HG03460 (cell line): ENCODE measurements at regions not wholly inside any gene's neighbourhood (a gene's known extent, or its start where the extent isn't known, plus 50 kb on each side); places are given as distances from the start of the nearest gene placed in this dataset.
"Not testable (repeated sequence)": the region's sequence is repeated elsewhere in the genome, so short reads cannot be mapped to it uniquely, and the experiment has no call there.

Experiments
- ATAC-seq: cut with Tn5 transposase; IDR thresholded peaks from one replicate; pipeline ENCODE4 v1.9.1; 2021; ENCODE audit not compliant: unreplicated experiment

DNA sequence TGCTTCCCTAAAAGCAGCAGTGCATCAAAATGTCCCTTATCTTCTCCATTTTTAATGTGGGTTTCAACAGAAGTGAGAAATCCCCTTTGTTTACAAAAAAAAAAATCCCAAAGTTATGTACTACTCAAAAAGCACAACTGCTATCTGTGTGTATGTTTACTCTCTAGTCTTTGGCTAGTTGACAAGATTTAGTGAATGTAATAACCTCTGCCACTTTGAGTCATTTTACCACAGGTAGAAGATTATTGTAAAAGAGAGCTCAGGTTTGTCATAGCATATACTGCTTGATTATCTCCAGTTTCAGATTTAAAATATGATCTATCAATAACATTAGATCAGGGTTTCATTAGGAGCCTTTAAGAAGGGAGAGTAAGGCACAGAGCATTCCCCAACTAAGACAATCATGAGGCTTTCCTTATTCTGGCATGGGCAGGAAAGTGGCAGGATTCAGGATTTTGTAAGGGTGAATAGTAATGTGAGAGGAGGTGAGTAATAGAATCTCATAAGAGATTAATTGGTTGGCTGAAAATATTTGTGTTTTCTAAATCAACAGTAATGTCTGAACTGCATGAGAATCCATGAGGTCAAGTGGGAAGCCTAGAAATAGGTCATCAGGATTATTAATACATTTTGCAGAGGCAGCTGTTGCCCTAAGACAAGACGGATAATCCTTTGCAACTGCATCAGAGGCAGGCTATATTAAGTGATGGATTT is 1780.3 kb upstream of the LRRTM1 start:
- no peak for ATAC-seq

GRCh38 chr2:82075875-82076274 is 1771.3 kb upstream of the LRRTM1 start:
- no peak for ATAC-seq

- ATAC-seq = no peak
These were observed 1757.9 kb upstream of the LRRTM1 start for GRCh38 chr2:82062463-82062862.

GRCh38 chr2:82055846-82056245 is 1751.3 kb upstream of the LRRTM1 start:
- ATAC-seq = no peak

GRCh38 chr2:82043867-82044266 is 1739.3 kb upstream of the LRRTM1 start:
- ATAC-seq = no peak

DNA sequence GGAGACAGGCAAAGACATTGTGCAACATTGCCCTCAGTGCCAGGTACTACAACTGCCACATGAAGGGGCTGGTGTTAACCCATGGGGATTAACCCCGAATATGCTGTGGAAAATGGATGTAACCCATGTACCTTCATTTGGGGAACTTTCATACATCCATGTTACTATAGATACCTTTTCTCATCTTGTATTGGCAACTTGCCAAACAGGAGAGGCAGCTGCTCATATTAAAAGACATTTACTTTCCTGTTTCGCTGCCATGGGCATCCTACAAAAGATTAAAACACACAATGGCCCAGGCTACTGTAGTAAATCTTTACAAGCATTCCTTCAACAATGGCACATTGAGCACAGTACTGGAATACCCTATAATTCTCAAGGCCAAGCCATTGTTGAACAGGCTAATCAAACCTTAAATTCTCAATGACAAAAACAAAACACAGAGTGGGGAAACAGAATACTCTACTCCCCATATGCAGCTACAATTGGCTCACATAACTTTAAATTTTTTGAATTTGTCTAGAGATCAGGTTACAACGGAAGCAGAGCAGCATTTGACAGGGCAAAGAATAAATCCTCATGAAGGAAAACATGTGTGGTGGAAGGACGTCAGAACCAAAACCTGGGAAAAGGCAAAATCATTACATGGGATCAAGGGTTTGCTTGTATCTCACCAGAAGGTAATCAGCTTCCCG is 1723.5 kb upstream of the LRRTM1 start:
- ATAC-seq = no peak

- no peak for ATAC-seq
These were observed 1719.2 kb upstream of the LRRTM1 start for GRCh38 chr2:82023710-82024109.

GRCh38 chr2:82013641-82014040 is 1709.1 kb upstream of the LRRTM1 start:
- ATAC-seq = no peak

DNA sequence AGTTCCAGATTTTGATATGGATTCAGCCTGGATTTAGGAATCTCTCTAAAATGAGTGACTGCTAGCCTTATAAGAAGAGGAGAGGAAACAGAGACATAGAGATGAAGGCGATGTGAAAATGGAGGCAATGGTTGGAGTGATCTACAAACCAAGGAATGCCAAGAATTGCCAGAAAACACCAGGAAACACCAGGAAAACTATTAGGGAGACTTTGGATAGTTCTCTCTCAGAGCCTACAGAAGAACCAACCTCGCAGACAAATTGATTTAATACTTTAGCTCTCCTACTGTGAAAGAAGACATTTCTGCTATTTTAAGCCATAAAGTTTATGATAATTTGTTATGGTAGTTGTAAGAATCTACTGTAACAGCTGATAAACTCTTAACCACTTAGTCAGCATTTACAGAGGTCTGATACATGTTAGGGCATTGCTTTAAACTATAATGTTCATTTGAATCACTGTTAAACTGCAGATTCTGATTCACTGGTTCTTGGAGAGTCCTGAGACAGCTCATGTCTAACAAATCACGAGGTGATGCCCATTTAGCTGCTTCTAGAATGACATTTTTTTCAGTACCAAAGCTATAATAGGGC is 1702.6 kb upstream of the LRRTM1 start:
- no peak for ATAC-seq

GRCh38 chr2:82005889-82006288 is 1701.3 kb upstream of the LRRTM1 start:
- ATAC-seq = not testable (repeated sequence)

GRCh38 chr2:82001614-82002013 is 1697.1 kb upstream of the LRRTM1 start:
- no peak for ATAC-seq

- no peak for ATAC-seq
These were observed 1696.1 kb upstream of the LRRTM1 start for GRCh38 chr2:82000606-82001005.

DNA sequence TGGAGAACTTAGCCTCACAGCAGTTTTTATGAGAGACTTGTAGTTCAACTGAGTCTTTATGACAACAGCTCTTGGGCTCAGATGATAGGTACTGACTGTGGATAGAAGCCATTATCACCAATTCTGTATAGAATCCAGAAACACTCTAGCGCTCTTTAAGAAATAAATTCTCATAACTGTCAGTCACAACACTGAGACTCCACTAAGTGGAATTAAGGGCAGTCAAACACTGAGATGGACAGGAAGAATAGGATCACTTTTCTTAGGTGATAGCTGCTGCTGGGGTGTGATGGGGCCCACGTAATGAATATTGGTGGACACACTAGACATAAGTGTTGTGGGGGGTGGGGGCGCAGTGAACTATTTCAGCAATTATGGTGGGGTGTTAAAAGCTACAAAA is 1691.8 kb upstream of the LRRTM1 start:
- ATAC-seq = no peak

GRCh38 chr2:81991282-81991681 is 1686.7 kb upstream of the LRRTM1 start:
- no peak for ATAC-seq

DNA sequence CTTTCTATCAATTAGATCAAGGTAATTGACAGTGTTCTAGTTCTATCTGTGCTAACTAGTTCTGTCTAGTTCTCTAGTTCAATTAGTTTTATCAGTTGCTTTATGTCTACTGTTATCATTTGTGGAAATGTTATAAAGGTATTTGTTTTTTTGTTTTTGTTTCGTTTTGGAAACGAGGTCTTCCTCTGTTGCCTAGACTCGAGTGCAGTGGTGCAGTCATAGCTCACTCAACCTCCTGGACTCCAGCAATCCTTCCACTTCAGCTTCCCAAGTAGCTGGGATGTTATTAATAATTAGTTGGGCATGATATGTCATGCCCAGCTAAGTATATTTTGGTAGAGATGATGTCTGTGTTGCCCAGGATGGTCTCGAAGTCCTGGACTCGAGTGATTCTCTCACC is 1682.8 kb upstream of the LRRTM1 start:
- no peak for ATAC-seq

DNA sequence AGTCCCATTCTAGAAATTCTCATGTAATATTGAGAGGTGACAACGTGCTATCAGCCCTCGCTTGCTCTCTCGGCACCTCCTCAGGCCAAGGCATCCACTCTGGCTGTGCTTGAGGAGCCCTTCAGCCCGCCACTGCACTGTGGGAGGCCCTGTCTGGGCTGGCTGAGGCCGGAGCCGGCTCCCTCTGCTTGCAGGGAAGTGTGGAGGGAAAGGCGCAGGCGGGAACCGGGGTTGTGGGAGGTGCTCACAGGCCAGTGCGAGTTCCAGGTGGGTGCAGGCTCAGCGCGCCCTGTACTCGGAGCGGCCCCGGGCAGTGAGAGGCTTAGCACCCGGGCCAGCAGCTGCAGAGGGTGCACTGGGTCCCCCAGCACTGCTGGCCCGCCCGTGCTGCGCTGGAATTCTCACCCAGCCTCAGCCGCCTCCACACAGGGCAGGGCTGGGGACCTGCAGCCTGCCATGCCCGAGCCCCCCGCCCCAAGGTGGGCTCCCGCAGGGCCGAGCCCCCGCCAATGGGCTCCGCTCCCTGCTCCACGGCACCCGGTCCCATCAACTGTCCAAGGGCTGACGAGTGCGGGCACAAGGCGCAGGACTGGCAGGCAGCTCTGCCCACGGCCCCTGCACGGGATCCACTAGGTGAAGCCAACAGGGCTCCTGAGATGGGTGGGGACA is 1680.6 kb upstream of the LRRTM1 start:
- ATAC-seq = no peak

DNA sequence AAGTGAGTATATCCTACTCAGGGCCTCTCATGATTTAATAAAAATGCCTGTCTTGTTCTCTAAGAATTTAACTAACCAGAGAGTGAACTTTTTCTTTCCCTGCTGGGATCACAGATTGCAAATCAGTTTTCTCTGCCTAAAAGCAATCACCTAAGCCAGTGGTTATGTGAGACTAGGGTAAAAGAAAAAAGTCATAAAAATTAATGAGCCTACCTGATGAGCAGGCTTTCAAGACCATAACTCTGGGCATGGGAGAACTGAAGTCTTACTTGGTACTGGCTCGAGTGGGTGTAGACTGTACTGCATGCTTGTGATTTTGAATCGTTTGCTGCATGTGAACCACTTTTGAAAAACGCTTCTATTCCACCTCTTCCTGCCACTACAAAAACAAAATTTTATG is 1677.0 kb upstream of the LRRTM1 start:
- ATAC-seq = no peak

DNA sequence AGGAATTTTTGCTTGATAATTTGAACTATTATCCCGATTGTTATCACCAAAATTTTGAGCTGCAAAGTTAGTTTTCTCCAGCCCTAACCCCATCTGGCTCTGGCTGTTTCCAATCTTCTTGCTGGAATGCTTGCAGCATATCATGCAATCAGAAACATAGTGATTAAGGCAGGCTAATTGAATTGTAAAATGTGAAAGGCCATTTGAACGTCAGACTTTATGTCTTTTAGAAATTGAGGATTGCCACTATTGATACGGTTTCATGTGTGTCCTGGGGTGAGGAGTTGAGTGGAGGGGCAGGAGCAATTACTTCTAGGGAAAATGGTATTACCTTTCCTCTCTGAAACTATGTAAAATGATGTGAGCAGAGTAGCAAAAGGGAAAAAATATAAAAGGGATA is 1674.5 kb upstream of the LRRTM1 start:
- no peak for ATAC-seq

- ATAC-seq = no peak
These were observed 1672.4 kb upstream of the LRRTM1 start for GRCh38 chr2:81976998-81977397.

DNA sequence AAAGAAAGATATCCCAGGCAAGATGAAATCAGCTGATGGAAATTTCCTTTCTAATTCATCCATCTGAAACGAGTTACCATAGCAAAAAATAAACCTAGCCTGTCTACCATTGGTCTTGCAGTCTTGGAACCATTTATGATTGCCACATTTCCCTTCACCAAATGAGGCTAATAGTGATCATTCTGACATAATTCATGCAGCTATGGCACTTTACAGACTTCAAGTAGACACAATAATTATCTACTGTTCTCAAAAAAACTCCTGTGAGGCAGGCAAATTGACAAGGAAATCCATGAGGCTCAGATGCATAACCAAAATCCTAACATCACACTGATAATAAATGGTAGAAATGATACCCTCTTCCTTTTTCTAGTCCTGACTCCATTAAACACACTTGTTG is 1669.7 kb upstream of the LRRTM1 start:
- no peak for ATAC-seq

DNA sequence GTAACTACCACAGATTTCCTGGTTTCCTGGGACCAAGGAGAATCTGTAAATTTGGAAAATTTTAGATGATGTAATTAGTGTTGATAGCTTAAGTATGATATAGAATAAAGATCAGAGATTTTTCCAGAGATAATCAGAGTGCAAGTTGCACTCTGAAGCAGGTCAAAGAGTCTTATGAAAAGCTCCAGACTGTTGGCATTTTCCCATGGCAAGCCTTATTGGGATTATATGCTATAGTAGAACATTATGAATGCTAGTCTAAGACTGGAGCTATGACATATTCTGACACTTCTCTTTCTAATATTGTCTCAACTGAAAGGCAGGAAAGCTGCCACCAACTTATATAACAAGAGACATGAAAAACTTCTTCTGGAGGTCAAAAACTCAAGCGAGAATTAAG is 1638.3 kb upstream of the LRRTM1 start:
- no peak for ATAC-seq

GRCh38 chr2:81942136-81942680 is 1637.7 kb upstream of the LRRTM1 start:
- ATAC-seq = no peak
